PFSK-1 (cell line): ENCODE measurements at regions not wholly inside any gene's neighbourhood (a gene's known extent, or its start where the extent isn't known, plus 50 kb on each side); places are given as distances from the start of the nearest gene placed in this dataset.

ENCODE experiments used
- FOXP2 ChIP-seq: optimal IDR thresholded peaks from 2 replicates; pipeline ENCODE3; 2011; ENCODE audit warnings: borderline replicate concordance, control low read depth, inconsistent platforms; ENCODE audit not compliant: insufficient read depth; ENCODE audit errors: extremely low read length, extremely low read depth
- POLR2AphosphoS5 ChIP-seq: IDR thresholded peaks from 2 replicates; pipeline ENCODE4 v1.6.1; 2012; ENCODE audit warnings: low read depth, mild to moderate bottlenecking, control low read depth, low read length, moderate library complexity
- SIN3A ChIP-seq: IDR thresholded peaks from 2 replicates; pipeline ENCODE4 v1.6.1; 2012; ENCODE audit warnings: mild to moderate bottlenecking, low read length, moderate library complexity, borderline replicate concordance; ENCODE audit not compliant: insufficient read depth
- TAF1 ChIP-seq: IDR thresholded peaks from 2 replicates; pipeline ENCODE4 v1.6.1; 2012; ENCODE audit warnings: low read length, control low read depth, borderline replicate concordance; ENCODE audit not compliant: insufficient read depth
- TF ChIP-seq, protein P1 (sequence below), 2 experiments: IDR thresholded peaks; 2 replicates each; pipeline versions ENCODE4 v1.6.1 to v1.8.0; 2011 to 2012; ENCODE audit warnings: low read depth in 2 of 2, low read length in 2 of 2, control low read depth in 1 of 2, inconsistent platforms in 1 of 2, mild to moderate bottlenecking in 1 of 2, moderate library complexity in 1 of 2; ENCODE audit not compliant: insufficient read depth in 1 of 2

DNA sequence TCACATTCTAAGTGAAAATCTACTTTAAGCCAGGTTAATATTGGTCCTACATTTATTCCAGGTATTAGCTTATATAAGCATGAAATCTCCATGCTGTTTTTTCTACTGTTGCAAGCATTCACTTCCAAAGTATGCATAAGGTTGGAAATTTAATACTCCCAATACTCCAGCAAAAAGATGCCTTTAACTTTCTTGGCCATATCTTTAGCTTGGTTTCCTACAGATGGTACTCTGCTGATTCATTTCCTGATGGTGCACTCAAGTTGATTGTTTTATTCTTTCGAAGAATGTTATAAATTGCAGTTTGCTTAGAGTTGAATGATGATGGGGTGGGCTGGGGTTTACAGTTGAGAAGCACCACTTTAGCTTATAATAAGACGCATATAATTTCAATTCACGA is 330.2 kb downstream of the PTTG2 start:
- TF ChIP-seq, protein P1, sequence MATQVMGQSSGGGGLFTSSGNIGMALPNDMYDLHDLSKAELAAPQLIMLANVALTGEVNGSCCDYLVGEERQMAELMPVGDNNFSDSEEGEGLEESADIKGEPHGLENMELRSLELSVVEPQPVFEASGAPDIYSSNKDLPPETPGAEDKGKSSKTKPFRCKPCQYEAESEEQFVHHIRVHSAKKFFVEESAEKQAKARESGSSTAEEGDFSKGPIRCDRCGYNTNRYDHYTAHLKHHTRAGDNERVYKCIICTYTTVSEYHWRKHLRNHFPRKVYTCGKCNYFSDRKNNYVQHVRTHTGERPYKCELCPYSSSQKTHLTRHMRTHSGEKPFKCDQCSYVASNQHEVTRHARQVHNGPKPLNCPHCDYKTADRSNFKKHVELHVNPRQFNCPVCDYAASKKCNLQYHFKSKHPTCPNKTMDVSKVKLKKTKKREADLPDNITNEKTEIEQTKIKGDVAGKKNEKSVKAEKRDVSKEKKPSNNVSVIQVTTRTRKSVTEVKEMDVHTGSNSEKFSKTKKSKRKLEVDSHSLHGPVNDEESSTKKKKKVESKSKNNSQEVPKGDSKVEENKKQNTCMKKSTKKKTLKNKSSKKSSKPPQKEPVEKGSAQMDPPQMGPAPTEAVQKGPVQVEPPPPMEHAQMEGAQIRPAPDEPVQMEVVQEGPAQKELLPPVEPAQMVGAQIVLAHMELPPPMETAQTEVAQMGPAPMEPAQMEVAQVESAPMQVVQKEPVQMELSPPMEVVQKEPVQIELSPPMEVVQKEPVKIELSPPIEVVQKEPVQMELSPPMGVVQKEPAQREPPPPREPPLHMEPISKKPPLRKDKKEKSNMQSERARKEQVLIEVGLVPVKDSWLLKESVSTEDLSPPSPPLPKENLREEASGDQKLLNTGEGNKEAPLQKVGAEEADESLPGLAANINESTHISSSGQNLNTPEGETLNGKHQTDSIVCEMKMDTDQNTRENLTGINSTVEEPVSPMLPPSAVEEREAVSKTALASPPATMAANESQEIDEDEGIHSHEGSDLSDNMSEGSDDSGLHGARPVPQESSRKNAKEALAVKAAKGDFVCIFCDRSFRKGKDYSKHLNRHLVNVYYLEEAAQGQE (IDR thresholded peaks at IDR 0.05; ENCODE audit: insufficient read depth in 1 of 2, low read depth in 2 of 2, low read length in 2 of 2): no peak

DNA sequence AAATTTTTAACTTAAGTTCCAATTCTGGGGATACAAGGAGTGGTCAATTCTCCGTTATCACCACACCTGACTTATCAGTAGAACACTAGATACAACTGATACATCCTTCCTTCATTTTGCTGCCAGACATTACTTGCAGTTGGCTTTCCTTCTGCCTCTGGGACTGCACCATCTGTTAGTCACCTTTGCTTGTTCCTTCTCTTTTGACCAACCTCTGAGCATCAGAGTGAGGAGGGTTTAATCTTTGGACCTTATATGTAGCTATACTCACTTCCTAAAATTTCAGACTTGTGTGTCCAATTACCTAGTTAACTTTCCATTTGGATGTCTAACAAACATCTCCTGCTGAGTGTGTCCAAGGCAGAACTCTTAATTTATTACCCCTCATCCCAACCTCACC is 330.7 kb downstream of the PTTG2 start:
- TF ChIP-seq SIN3A (no peak), TAF1 (no peak), FOXP2 (no peak), POLR2AphosphoS5 (no peak)

DNA sequence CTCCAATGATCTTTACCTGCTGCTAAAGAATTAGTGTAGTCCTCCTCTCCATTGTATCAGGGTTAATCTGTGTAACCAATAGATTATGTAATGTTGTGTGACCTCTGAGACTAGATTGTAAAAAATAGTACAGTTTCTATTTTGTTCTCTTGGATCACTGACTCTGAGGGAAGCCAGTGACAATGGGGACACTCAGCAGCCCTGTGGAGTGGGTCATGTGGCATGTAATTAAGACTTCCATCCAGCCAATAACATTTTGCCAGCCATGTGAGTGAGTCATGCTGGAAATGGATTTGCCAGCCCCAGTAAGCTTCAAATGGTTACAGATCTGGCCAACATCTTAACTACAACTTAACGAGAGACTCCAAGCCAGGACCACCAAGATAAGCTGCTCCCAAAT is 332.3 kb downstream of the PTTG2 start:
- TF ChIP-seq TAF1 (no peak), POLR2AphosphoS5 (no peak), SIN3A (no peak), FOXP2 (no peak)
- TF ChIP-seq, protein P1 (IDR thresholded peaks at IDR 0.05; ENCODE audit: insufficient read depth in 1 of 2, low read depth in 2 of 2, low read length in 2 of 2): no peak

DNA sequence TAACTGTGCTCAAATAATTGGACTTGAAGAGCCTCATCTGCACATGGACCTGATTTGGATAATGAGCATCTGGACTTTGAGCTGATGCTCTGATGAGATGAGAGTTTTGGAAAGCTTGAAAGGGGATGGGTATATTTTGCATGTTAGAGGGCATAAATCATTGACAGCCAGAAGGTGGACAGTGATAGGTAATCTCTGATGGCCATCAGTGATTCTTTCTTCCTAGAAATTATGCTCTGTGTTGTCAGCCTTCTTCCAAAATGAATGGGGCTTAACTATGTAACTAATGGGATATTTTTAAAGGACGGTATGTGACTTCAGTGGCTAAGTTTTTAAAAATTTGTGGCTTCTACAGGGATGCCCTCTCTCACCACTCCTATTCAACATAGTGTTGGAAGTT is 334.0 kb downstream of the PTTG2 start:
- TF ChIP-seq TAF1: no peak
- TF ChIP-seq, protein P1 (IDR thresholded peaks at IDR 0.05; ENCODE audit: insufficient read depth in 1 of 2, low read depth in 2 of 2, low read length in 2 of 2): no peak
- no peak for TF ChIP-seq SIN3A
- TF ChIP-seq FOXP2: no peak
- no peak for TF ChIP-seq POLR2AphosphoS5

DNA sequence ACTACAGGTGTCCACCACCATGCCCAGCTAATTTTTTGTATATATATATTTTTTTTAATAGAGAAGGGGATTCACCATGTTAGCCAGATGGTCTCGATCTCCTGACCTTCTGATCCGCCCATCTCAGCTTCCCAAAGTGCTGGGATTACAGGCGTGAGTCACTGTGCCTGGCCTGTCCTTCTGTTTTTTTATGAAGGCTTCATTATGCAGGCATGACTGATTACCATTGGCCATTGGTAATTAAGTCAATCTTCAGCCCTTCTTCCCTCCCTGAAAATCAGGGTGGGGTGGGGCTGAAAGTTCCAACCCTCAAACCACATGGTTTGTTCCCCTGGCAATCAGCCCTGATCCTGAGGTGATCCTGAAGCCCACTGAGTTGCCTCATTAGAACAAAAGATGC is 336.9 kb downstream of the PTTG2 start:
- TF ChIP-seq FOXP2 (no peak), POLR2AphosphoS5 (no peak), TAF1 (no peak), SIN3A (no peak)
- TF ChIP-seq, protein P1 (IDR thresholded peaks at IDR 0.05; ENCODE audit: insufficient read depth in 1 of 2, low read depth in 2 of 2, low read length in 2 of 2): no peak
